K562 (cell line): ENCODE measurements at regions not wholly inside any gene's neighbourhood (a gene's known extent, or its start where the extent isn't known, plus 50 kb on each side); places are given as distances from the start of the nearest gene placed in this dataset.
"Not testable (repeated sequence)": the region's sequence is repeated elsewhere in the genome, so short reads cannot be mapped to it uniquely, and the experiment has no call there.

ENCODE experiments used
- CTCF ChIP-seq, 3 experiments: IDR thresholded peaks in 2 of 3; conservative IDR thresholded peaks in 1 of 3; 2 replicates each; pipeline ENCODE4 v1.5.1; 2011 to 2012; ENCODE audit warnings: low read length in 3 of 3, mild to moderate bottlenecking in 3 of 3, control low read depth in 2 of 3, improper control_type of control experiment in 1 of 3, inconsistent platforms in 1 of 3, low read depth in 1 of 3, mixed read lengths in 1 of 3, moderate library complexity in 1 of 3; ENCODE audit not compliant: insufficient read depth in 2 of 3
- FOXP1 ChIP-seq: sonication (generic); formaldehyde crosslinking; IDR thresholded peaks from 2 replicates; pipeline ENCODE4 v1.8.0; 2022; ENCODE audit warnings: mild to moderate bottlenecking, missing genetic modification reagents
- RAD21 ChIP-seq, 2 experiments: fragments of 250-450 bp in 1 of 2; fragments of 450-650 bp in 1 of 2; sonication (Bioruptor Pico) in 1 of 2; formaldehyde crosslinking in 1 of 2; IDR thresholded peaks in 1 of 2; conservative IDR thresholded peaks in 1 of 2; 2 replicates each; pipeline versions ENCODE4 v1.4.0 to v1.8.0; 2020 to 2022; ENCODE audit warnings: mild to moderate bottlenecking in 2 of 2, moderate library complexity in 1 of 2
- SMAD1 ChIP-seq: fragments of 150-350 bp; IDR thresholded peaks from 2 replicates; pipeline ENCODE4 v1.6.1; 2014; ENCODE audit warnings: low read length, low read depth; ENCODE audit not compliant: partially characterized antibody
- TF ChIP-seq, protein P1 (sequence below): sonication (generic); formaldehyde crosslinking; IDR thresholded peaks from 2 replicates; pipeline ENCODE4 v1.5.0; 2020; ENCODE audit warnings: missing genetic modification reagents
- TF ChIP-seq, protein P2 (sequence below): sonication (generic); formaldehyde crosslinking; IDR thresholded peaks from 2 replicates; pipeline ENCODE4 v1.9.0; 2022; ENCODE audit warnings: mild to moderate bottlenecking, missing genetic modification reagents

DNA sequence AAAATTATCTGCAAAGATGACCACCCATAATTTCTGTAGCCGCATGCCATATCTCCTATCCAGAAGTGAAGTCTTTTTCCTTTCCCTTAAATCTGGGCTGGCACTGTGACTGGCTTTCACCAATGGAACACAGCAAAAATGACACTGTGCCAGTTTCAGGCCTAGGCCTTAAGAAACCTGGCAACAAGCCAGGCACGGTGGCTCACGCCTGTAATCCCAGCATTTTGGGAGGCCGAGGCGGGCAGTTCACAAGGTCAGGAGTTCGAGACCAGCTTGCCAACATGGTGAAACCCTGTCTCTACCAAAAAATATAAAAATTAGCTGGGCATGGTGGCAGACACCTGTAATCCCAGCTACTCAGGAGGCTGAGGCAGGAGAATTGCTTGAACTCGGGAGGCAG, 120.3 kb downstream of the EFHB start:
- TF ChIP-seq CTCF (IDR thresholded peaks at IDR 0.05 in 2 of 3, conservative IDR thresholded peaks at IDR 0.05 in 1 of 3; ENCODE audit: insufficient read depth in 2 of 3, low read depth in 1 of 3, low read length in 3 of 3); SMAD1; FOXP1; RAD21 (CRISPR knock-in tag; conservative IDR thresholded peaks at IDR 0.05 in 1 of 2, IDR thresholded peaks at IDR 0.05 in 1 of 2): not testable (repeated sequence)
- TF ChIP-seq, protein P1, sequence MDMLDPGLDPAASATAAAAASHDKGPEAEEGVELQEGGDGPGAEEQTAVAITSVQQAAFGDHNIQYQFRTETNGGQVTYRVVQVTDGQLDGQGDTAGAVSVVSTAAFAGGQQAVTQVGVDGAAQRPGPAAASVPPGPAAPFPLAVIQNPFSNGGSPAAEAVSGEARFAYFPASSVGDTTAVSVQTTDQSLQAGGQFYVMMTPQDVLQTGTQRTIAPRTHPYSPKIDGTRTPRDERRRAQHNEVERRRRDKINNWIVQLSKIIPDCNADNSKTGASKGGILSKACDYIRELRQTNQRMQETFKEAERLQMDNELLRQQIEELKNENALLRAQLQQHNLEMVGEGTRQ (CRISPR knock-in tag): not testable (repeated sequence)
- TF ChIP-seq, protein P2, sequence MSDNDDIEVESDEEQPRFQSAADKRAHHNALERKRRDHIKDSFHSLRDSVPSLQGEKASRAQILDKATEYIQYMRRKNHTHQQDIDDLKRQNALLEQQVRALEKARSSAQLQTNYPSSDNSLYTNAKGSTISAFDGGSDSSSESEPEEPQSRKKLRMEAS (CRISPR knock-in tag): not testable (repeated sequence)
